Heart left ventricle (tissue), 16 donors: ENCODE measurements at regions not wholly inside any gene's neighbourhood (a gene's known extent, or its start where the extent isn't known, plus 50 kb on each side); places are given as distances from the start of the nearest gene placed in this dataset.

ENCODE experiments used
- ATAC-seq, 4 donors: fragments of 200-7000 bp; cut with Tn5 transposase; one replicate each; pipeline ENCODE4 v1.9.1; 2020 to 2022; ENCODE audit warnings: moderate library complexity in 4 of 4, mild to moderate bottlenecking in 3 of 4, moderate number of reproducible peaks in 1 of 4
- DNase-seq, 5 donors: peaks; one replicate each; pipeline ENCODE4 v3.0.0-alpha.2; 2020
- H3K27ac ChIP-seq, 12 donors: fragments of 200-600 bp; sonication (generic) in 4 of 12; one replicate each; pipeline versions ENCODE4 v1.5.0 to v1.8.0; 2016 to 2022; ENCODE audit warnings: mild to moderate bottlenecking in 2 of 12
- H3K27me3 ChIP-seq, 9 donors: fragments of 200-600 bp; sonication (generic) in 2 of 9; one replicate each; pipeline versions ENCODE4 v1.5.1 to v1.8.0; 2016 to 2022; ENCODE audit warnings: mild to moderate bottlenecking in 3 of 9
- H3K36me3 ChIP-seq, 9 donors: fragments of 200-600 bp; sonication (generic) in 2 of 9; one replicate each; pipeline versions ENCODE4 v1.5.0 to v1.8.0; 2018 to 2022; ENCODE audit warnings: mild to moderate bottlenecking in 2 of 9
- H3K4me1 ChIP-seq, 12 donors: fragments of 200-600 bp; sonication (generic) in 4 of 12; one replicate each; pipeline versions ENCODE4 v1.5.0 to v1.8.0; 2016 to 2022; ENCODE audit warnings: mild to moderate bottlenecking in 3 of 12
- H3K4me3 ChIP-seq, 12 donors: fragments of 200-600 bp; sonication (generic) in 4 of 12; one replicate each; pipeline versions ENCODE4 v1.5.0 to v1.8.0; 2017 to 2022; ENCODE audit warnings: mild to moderate bottlenecking in 9 of 12, moderate library complexity in 4 of 12
- H3K9me3 ChIP-seq, 12 donors: fragments of 200-600 bp; sonication (generic) in 4 of 12; one replicate each; pipeline versions ENCODE4 v1.5.0 to v1.8.0; 2016 to 2022; ENCODE audit warnings: mild to moderate bottlenecking in 1 of 12
- CTCF ChIP-seq, 12 donors: fragments of 200-600 bp; sonication (generic) in 4 of 12; IDR thresholded peaks; one replicate each; pipeline versions ENCODE4 v1.5.0 to v1.8.0; 2018 to 2022; ENCODE audit warnings: antibody characterized with exemption in 12 of 12, mild to moderate bottlenecking in 5 of 12
- POLR2A ChIP-seq, 2 donors: fragments of 450-650 bp; IDR thresholded peaks; one replicate each; pipeline ENCODE4 v1.6.1; 2017; ENCODE audit warnings: antibody characterized with exemption in 2 of 2, mild to moderate bottlenecking in 2 of 2, moderate library complexity in 2 of 2
- WGBS, 4 donors: extraction: QIAGEN DNeasy Blood & Tissue Kit in 2 of 4; methylation state at CpG; one replicate each; pipeline versions ENCODE4 v1.1.5 to v1.1.7; 2013 to 2018; 5-methylcytosine and 5-hydroxymethylcytosine counted together
- intact Hi-C, 10 donors: fragments of 100-400 bp; cut with DNase I; formaldehyde crosslinking; loops; one replicate each; pipeline versions ENCODE4 v1.11.1 to v1.14.2; 2022
- donor health status: ischemic (EF 13 %, LVEDD 7.1; RV severe dilation, severe dysfunction).
- donor health status: healthy with polysubstance abuse.
- donor health status: DM: no; HTN: yes; CAD: no.
- donor health status: DM: no; HTN: no; CAD: no.
- donor health status: ischemic (EF 25% LVEDD 6.9; RV normal size, moderate dysfunction).
- donor health status: ischemic (EF 25% LVEDD 5.7; RV mildly dilated, moderate dysfunction).
- donor health status: healthy.
- donor health status: DM: yes; HTN: yes; CAD: no.
- donor health status: ischemic (EF 35%, LVEDD 5.7; RV mildly dilated, moderate dysfunction).
- donor health status: nonischemic (EF 11% LVEDD 7.7; RV severe dilation, severe dysfunction).
- donor health status: DM: yes; HTN: yes; CAD: no.
- donor health status: PGD.
- donor health status: ischemic (EF 29% LVEDD 5.4; RV normal size, mild dysfunction).
- donor health status: nonischemic (EF 23%, LVEDD 6.1; RV moderate dilation, normal function).

- intact Hi-C loops, result no loop called here
- Histone ChIP-seq H3K27me3 (no peaks in the 10 kb centered on the region), H3K36me3 (no peaks in the 10 kb centered on the region), H3K4me1 (peaks cover 0 to 18% (median 0%) of the 10 kb centered on the region in 12 donors), H3K9me3 (no peaks in the 10 kb centered on the region), H3K27ac (no peak overlapping the region), H3K4me3 (no peak overlapping the region)
- 91 to 97% (median 93%) methylated on average over 1 of the region's 1 CpG for WGBS, 4 donors
- TF ChIP-seq POLR2A (IDR thresholded peaks at IDR 0.05), result no peak
- TF ChIP-seq CTCF (IDR thresholded peaks at IDR 0.05), result no peak
- ATAC-seq, result no peak
- no peak for DNase-seq
Observed at GRCh38 chr10:4205113-4205512, 420.1 kb upstream of the KLF6 start.

- Histone ChIP-seq H3K36me3 (no peaks in the 10 kb centered on the region), H3K27me3 (no peaks in the 10 kb centered on the region), H3K27ac (no peak overlapping the region), H3K9me3 (no peaks in the 10 kb centered on the region), H3K4me3 (no peak overlapping the region), H3K4me1 (peaks cover 0 to 16% (median 3%) of the 10 kb centered on the region in 12 donors)
- DNase-seq (no peak), ATAC-seq (no peak)
- intact Hi-C loops, result no loop called here
- no peak for TF ChIP-seq POLR2A (IDR thresholded peaks at IDR 0.05)
- no peak for TF ChIP-seq CTCF (IDR thresholded peaks at IDR 0.05)
- 48 to 81% (median 78%) methylated on average over 1 of the region's 1 CpG for WGBS, 4 donors
Observed at GRCh38 chr10:4202938-4203337, 417.9 kb upstream of the KLF6 start.

GRCh38 chr10:4201866-4202825 lies 417.1 kb upstream of the KLF6 start:
- H3K27ac ChIP-seq, result no peak overlapping the region
- no peak for ATAC-seq
- TF ChIP-seq CTCF (IDR thresholded peaks at IDR 0.05), result no peak
- no peak for TF ChIP-seq POLR2A (IDR thresholded peaks at IDR 0.05)
- 86 to 87% (median 87%) methylated on average over 14 of the region's 14 CpGs for WGBS, 4 donors
- no peaks in the 10 kb centered on the region for H3K27me3 ChIP-seq
- no peaks in the 10 kb centered on the region for H3K36me3 ChIP-seq
- peaks cover 0 to 24% (median 11%) of the 10 kb centered on the region in 12 donors for H3K4me1 ChIP-seq
- H3K4me3 ChIP-seq, result no peak overlapping the region
- DNase-seq, result no peak
- intact Hi-C loops, result no loop called here
- H3K9me3 ChIP-seq, result no peaks in the 10 kb centered on the region

- H3K27me3 ChIP-seq, result no peaks in the 10 kb centered on the region
- TF ChIP-seq POLR2A (IDR thresholded peaks at IDR 0.05), result no peak
- no peak for TF ChIP-seq CTCF (IDR thresholded peaks at IDR 0.05)
- H3K9me3 ChIP-seq, result no peaks in the 10 kb centered on the region
- peaks cover 0 to 37% (median 23%) of the 10 kb centered on the region in 12 donors for H3K4me1 ChIP-seq
- no peak overlapping the region for H3K4me3 ChIP-seq
- intact Hi-C loops, result no loop called here
- H3K36me3 ChIP-seq, result no peaks in the 10 kb centered on the region
- 96 to 99% (median 98%) methylated on average over 2 of the region's 2 CpGs for WGBS, 4 donors
- no peak overlapping the region for H3K27ac ChIP-seq
- ATAC-seq, result no peak
- no peak for DNase-seq
Observed at GRCh38 chr10:4199196-4199595, 414.2 kb upstream of the KLF6 start.
